Activated T-cell treated with anti-CD3 and anti-CD28 coated beads, Interleukin-2, amount 50 U/mL, for 72 hours (primary cell): ENCODE measurements at regions not wholly inside any gene's neighbourhood (a gene's known extent, or its start where the extent isn't known, plus 50 kb on each side); places are given as distances from the start of the nearest gene placed in this dataset.

Source experiments
- ATAC-seq, 2 donors: fragments of 150-1000 bp; cut with Tn5 transposase; replicated peaks in 1 of 2; 2 replicates each; pipeline ENCODE4 v1.10.0; 2021; ENCODE audit warnings: moderate library complexity in 2 of 2, mild to moderate bottlenecking in 1 of 2
- DNase-seq, 2 donors: peaks; one replicate each; pipeline ENCODE4 v3.0.0; 2021 to 2022; ENCODE audit warnings: mixed read lengths in 1 of 2
- H3K27ac Mint-ChIP-seq: one replicate; pipeline ENCODE4 v1.8.0; 2022; ENCODE audit warnings: mild to moderate bottlenecking, moderate library complexity, mixed read lengths
- H3K27me3 Mint-ChIP-seq: one replicate; pipeline ENCODE4 v1.8.0; 2022; ENCODE audit warnings: low read depth, mixed read lengths
- H3K36me3 Mint-ChIP-seq, 2 donors: one replicate each; pipeline ENCODE4 v1.8.0; 2022; ENCODE audit warnings: mixed read lengths in 2 of 2, mild to moderate bottlenecking in 1 of 2; ENCODE audit not compliant: insufficient read depth in 2 of 2
- H3K4me1 Mint-ChIP-seq: one replicate; pipeline ENCODE4 v1.8.0; 2022; ENCODE audit warnings: low read depth, mixed read lengths
- H3K4me3 Mint-ChIP-seq, 2 donors: one replicate each; pipeline ENCODE4 v1.8.0; 2022; ENCODE audit warnings: mild to moderate bottlenecking in 2 of 2, mixed read lengths in 2 of 2, moderate library complexity in 2 of 2
- H3K9me3 Mint-ChIP-seq, 2 donors: one replicate each; pipeline ENCODE4 v1.8.0; 2022; ENCODE audit warnings: mixed read lengths in 2 of 2

DNA sequence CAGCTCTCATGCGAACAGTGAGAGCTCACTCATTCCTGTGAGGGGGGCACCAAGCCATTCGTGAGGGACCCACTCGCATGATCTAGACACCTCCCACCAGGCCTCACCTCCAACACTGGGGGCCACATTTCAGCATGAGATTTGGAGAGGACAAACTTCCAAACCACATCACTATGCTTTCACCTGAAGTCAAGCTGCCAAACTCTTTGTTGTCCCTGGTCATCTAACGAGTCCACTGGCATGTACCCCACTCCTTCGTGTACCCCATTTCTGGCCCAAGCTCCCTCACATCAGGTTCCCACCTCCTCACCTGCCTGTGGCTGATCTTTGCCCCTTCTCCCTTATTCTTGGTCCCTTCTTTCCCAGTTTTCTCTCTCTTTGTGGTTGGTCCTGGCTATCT, 198.9 kb downstream of the ADAMTS15 start:
- Mint-ChIP-seq H3K4me1 (no peaks in the 10 kb centered on the region), H3K4me3 (no peak overlapping the region), H3K9me3 (no peaks in the 10 kb centered on the region), H3K36me3 (no peaks in the 10 kb centered on the region), H3K27ac (no peak overlapping the region), H3K27me3 (no peaks in the 10 kb centered on the region)
- ATAC-seq (no peak), DNase-seq (no peak)

GRCh38 chr11:130649801-130650200, 201.4 kb downstream of the ADAMTS15 start:
- H3K4me1 Mint-ChIP-seq = no peaks in the 10 kb centered on the region
- H3K27ac Mint-ChIP-seq = no peak overlapping the region
- ATAC-seq = no peak
- H3K27me3 Mint-ChIP-seq = no peaks in the 10 kb centered on the region
- H3K4me3 Mint-ChIP-seq = no peak overlapping the region
- DNase-seq = no peak
- no peaks in the 10 kb centered on the region for H3K36me3 Mint-ChIP-seq
- no peaks in the 10 kb centered on the region for H3K9me3 Mint-ChIP-seq

DNA sequence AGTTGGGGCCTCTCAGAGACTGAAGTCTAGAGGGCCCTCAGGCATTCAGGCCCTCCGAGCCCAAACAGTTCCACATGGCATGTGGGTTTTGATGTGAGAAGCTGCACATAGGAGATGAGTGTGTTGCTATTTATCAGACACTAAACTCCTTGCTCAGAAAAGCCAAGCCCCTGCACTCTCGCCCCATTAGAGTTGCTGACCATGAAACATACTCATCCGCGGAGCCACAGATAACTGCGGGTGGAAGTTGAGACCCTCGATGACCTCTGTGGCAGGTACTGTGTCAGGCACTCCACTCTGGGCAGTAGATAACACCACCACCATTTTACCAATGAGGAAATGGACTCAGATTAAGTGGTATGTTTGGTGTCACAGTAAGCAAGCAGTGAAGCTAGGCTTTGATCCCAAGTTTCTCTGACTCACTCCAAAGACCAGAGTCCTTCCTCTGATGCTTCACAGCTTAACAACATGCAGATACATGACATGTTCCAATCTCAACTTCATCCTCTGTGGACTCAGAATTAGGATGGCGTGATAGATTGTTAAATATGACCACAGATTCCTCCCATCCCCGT, 202.1 kb downstream of the ADAMTS15 start:
- Mint-ChIP-seq H3K36me3 (no peaks in the 10 kb centered on the region), H3K4me1 (no peaks in the 10 kb centered on the region), H3K4me3 (no peak overlapping the region), H3K9me3 (no peaks in the 10 kb centered on the region), H3K27ac (no peak overlapping the region), H3K27me3 (no peaks in the 10 kb centered on the region)
- DNase-seq (no peak), ATAC-seq (no peak)

DNA sequence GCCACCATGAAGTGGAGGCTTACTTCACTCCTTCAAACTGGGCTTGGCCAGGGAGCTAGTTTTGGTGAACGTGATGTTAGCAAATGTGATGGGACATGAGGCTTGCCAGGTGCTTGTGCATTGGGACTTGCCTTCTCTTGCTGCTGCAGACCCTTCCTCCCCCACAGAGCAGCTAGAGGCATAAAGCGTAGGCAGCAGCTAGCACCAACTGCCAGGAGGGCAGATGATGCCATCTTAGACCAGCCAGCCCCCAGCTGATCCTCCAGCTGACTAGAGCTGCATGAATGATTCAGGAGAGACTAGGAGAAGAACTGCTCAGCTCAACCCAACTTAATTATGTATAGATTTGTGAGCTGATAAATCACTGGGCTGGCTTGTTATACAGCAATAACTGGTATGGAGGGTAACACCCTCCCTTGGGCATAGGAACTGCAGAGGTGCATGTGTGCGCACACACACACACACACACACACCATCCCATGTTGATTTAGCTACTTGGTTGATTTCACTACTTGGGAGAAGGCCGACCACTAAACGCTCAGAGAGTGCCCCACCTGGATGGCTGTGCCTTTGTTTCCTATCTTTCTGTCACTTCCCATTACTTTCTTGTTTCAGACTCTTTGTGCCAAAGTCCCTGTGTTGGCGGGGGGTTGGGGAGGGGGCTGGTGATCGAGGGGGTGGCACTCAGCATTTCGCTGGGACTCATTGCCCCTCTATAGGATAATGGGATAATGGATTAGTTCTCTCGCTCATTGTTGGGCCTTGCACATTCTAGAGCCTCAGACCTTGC, 202.8 kb downstream of the ADAMTS15 start:
- peaks cover 0 to 3% of the 10 kb centered on the region in 2 donors for H3K36me3 Mint-ChIP-seq
- no peak overlapping the region for H3K27ac Mint-ChIP-seq
- no peaks in the 10 kb centered on the region for H3K27me3 Mint-ChIP-seq
- H3K9me3 Mint-ChIP-seq = peaks cover 0 to 3% of the 10 kb centered on the region in 2 donors
- DNase-seq = no peak
- H3K4me3 Mint-ChIP-seq = no peak overlapping the region
- H3K4me1 Mint-ChIP-seq = no peaks in the 10 kb centered on the region
- ATAC-seq = no peak

DNA sequence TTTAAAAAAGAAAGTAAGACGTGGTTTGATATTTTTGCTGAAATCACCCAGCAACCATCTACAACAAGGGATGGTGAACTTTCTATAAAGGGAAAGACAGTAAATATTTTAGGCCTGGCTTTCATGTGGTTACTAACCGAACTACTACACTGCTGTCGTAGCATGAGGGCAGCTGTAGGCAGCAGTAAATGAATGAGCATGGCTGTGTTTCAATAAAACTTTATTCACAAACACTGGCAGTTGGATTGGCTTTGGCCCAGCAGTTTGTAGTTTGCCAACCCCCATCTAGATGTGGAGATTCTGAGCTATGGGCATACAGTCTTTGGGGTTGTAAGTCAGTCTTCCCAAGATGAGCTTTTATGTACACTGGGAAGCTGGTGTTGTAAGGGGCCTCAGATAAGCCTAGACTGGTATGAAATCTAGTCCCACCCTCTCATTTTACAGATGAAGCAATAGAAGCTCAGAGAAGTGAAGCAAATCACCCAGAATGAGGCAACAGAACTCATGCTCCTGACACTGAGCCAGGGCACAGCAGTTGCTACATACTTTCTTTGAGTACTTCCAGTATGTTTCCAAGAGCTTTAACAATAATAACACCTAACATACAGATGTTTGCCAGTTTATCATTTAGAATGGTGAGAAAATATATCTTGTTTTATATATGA, 204.4 kb downstream of the ADAMTS15 start:
- Mint-ChIP-seq H3K36me3 (peaks cover 0 to 5% of the 10 kb centered on the region in 2 donors), H3K27ac (no peak overlapping the region), H3K4me1 (no peaks in the 10 kb centered on the region), H3K9me3 (peaks cover 2 to 3% of the 10 kb centered on the region in 2 donors), H3K4me3 (no peak overlapping the region), H3K27me3 (no peaks in the 10 kb centered on the region)
- DNase-seq (no peak), ATAC-seq (no peak)

DNA sequence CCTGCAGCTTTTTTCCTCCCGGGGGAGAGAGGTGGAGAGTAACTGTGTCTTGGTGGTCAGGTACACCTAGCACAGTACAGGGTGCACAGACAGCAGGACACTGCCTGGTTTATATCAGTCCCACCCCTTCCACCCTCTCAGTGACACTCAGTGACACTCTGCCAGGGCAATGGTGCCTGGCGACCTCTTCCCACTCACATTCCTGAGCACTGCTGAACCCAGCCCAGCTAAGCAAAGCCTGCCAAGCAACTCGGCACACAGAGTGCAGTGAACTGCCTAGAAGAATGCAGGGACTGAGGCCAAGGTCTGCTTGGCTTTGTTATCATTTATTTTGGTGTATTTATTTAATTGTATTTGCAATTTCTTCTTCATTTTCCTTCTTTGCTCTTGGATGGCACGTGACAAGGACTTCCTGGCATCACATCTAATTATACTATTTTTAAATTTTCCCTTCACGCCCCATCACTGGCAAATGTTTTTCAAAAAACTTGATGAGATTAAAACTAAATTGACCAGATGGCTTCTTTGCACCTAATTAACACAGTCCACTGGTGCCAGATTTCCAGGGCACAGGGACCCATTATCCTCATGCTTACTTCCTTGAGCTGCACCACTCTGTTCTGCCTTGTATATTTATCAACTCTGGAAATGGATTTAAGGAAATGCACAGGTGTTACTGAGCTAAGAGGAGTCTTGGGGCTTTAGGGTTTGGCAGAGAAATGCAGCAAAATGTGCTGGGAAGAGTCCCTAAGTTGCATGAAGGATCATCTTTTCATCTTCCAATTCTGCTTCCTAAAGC, 205.6 kb downstream of the ADAMTS15 start:
- Mint-ChIP-seq H3K9me3 (peaks cover 2 to 3% of the 10 kb centered on the region in 2 donors), H3K4me1 (no peaks in the 10 kb centered on the region), H3K27ac (no peak overlapping the region), H3K27me3 (no peaks in the 10 kb centered on the region), H3K36me3 (peaks cover 0 to 5% of the 10 kb centered on the region in 2 donors), H3K4me3 (no peak overlapping the region)
- ATAC-seq = no peak
- DNase-seq = no peak

GRCh38 chr11:130655300-130655699, 206.9 kb downstream of the ADAMTS15 start:
- Mint-ChIP-seq H3K9me3 (peaks cover 2 to 3% of the 10 kb centered on the region in 2 donors), H3K36me3 (peaks cover 0 to 5% of the 10 kb centered on the region in 2 donors), H3K27ac (no peak overlapping the region), H3K27me3 (no peaks in the 10 kb centered on the region), H3K4me1 (no peaks in the 10 kb centered on the region), H3K4me3 (no peak overlapping the region)
- ATAC-seq = no peak
- no peak for DNase-seq

GRCh38 chr11:130666781-130667251, 218.4 kb downstream of the ADAMTS15 start:
- DNase-seq (no peak), ATAC-seq (no peak)
- Mint-ChIP-seq H3K27me3 (no peaks in the 10 kb centered on the region), H3K4me3 (no peak overlapping the region), H3K4me1 (no peaks in the 10 kb centered on the region), H3K9me3 (no peaks in the 10 kb centered on the region), H3K27ac (no peak overlapping the region), H3K36me3 (no peaks in the 10 kb centered on the region)

- H3K27me3 Mint-ChIP-seq = no peaks in the 10 kb centered on the region
- no peaks in the 10 kb centered on the region for H3K9me3 Mint-ChIP-seq
- ATAC-seq = no peak
- no peak overlapping the region for H3K27ac Mint-ChIP-seq
- H3K4me3 Mint-ChIP-seq = no peak overlapping the region
- H3K36me3 Mint-ChIP-seq = no peaks in the 10 kb centered on the region
- DNase-seq = no peak
- H3K4me1 Mint-ChIP-seq = no peaks in the 10 kb centered on the region
These were observed 220.3 kb downstream of the ADAMTS15 start for GRCh38 chr11:130668751-130669150.

- Mint-ChIP-seq H3K36me3 (no peaks in the 10 kb centered on the region), H3K27me3 (no peaks in the 10 kb centered on the region), H3K4me1 (no peaks in the 10 kb centered on the region), H3K27ac (no peak overlapping the region), H3K9me3 (no peaks in the 10 kb centered on the region), H3K4me3 (no peak overlapping the region)
- DNase-seq = no peak
- ATAC-seq = no peak
These were observed 221.8 kb downstream of the ADAMTS15 start for GRCh38 chr11:130670200-130670599.

DNA sequence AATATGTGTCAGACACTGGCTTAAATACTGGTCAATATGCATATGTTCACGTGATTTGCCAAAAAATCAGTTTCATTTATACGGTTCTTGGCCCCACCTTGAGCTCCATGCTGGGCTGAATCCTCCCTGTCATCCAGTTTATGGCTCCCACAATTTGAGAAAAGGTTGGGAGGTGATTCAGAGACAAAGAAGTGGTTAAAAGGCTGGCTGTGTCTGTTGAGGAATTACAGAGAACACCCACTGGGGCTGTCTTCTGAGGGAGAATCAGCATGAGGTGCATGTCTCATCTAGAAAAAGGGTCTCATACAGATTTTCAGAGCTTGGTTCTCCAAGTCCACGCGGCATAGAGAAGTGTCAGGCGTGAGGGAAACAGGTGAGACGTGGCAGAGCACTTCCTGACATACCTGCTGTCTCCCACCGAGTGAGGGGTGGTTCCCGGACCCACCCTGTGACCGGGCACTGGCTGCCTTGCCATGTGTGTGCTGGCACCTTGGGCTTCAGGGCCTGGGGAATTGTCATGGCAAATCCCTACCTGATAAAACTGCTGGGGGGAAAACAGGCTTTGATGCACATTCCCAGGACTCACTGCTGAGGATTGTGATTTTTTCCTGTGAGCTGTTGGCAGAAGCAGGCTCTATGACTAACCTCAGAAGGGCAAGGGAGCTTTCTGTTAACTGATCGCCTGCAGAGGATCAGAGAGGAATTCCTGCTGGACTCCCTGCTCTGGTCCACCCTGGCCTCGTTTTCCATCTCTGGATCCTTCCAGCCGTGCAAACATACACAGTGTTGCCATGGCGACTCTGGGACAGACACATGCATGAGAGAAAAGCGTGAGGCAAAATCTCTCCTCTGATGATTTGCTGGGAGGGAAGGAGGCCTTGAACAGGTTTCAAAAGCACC, 223.6 kb downstream of the ADAMTS15 start:
- Mint-ChIP-seq H3K27me3 (no peaks in the 10 kb centered on the region), H3K27ac (no peak overlapping the region), H3K4me1 (no peaks in the 10 kb centered on the region), H3K36me3 (no peaks in the 10 kb centered on the region), H3K4me3 (no peak overlapping the region), H3K9me3 (no peaks in the 10 kb centered on the region)
- DNase-seq = no peak
- no peak for ATAC-seq

DNA sequence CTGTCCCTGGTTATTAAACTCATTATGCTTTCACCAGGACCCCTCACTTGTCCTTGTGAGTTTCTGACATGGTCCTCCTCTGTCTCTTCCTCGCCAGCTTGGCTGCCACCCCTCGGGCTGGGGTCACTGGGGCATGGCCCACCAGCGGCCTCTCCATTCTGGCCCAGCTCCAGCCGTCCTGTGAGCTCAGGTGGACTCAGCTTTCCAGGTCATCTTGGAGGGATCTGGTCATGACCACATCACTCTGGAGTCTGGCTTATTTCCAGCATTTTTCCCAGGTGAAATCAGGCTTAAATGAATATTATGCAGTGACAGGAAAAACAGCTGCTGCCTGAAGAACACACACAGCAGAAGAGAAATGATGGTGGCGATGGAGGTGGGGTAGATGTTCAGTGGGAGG, 224.5 kb downstream of the ADAMTS15 start:
- no peak for ATAC-seq
- H3K4me3 Mint-ChIP-seq = no peak overlapping the region

More for the DNA sequence above, 224.5 kb downstream of the ADAMTS15 start:
- peaks cover 2% of the 10 kb centered on the region in 2 donors for H3K9me3 Mint-ChIP-seq
- H3K4me1 Mint-ChIP-seq = no peaks in the 10 kb centered on the region
- H3K27ac Mint-ChIP-seq = no peak overlapping the region
- no peaks in the 10 kb centered on the region for H3K27me3 Mint-ChIP-seq
- DNase-seq = no peak
- no peaks in the 10 kb centered on the region for H3K36me3 Mint-ChIP-seq
